ENCODE measurements at regions not wholly inside any gene's neighbourhood (a gene's known extent, or its start where the extent isn't known, plus 50 kb on each side); places are given as distances from the start of the nearest gene placed in this dataset.

DNA sequence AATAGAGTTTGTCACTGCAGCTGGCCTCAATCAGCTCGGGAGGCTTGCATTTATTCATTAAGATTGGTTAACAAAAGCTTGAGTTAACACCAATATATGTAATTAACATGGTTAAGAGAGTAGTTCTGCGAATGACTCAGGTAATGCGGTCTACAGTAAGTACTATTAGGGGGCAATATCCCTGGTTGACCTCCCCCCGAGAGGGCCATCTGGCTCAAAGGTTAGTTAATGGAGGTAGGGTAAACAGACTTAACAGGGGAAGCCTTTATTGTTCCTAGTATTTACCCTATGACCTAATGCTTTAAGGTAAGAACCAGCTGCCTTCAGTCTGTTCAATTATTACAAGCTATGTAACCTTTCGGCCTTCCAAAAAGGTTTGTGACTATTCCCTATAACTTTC, 403.3 kb upstream of the SGO1 start:
- Histone ChIP-seq H3K4me2 (ENCODE audit: insufficient read depth in 1 of 2, low read depth in 2 of 2, low read length in 2 of 2) (no peak overlapping the region), H3K27me3 (replicated peaks in 1 of 4; ENCODE audit: control insufficient read depth in 3 of 4, extremely low read depth in 1 of 4, insufficient read depth in 3 of 4, low read length in 3 of 4) (peaks cover 0 to 1% (median 0%) of the 10 kb centered on the region in 4 experiments; a peak in 1 of 7 replicates), H2BK20ac (ENCODE audit: low read length) (no peak overlapping the region), H2AK5ac (ENCODE audit: low read depth, low read length) (no peak overlapping the region), H2BK5ac (ENCODE audit: low read depth, low read length) (no peak overlapping the region), H3K36me3 (ENCODE audit: control insufficient read depth in 2 of 4, insufficient read depth in 4 of 4, low read length in 3 of 4) (no peaks in the 10 kb centered on the region), H3K9ac (replicated peaks in 1 of 4; ENCODE audit: extremely low read depth in 1 of 4, low read depth in 3 of 4, low read length in 3 of 4) (no peak overlapping the region), H4K91ac (replicated peaks; ENCODE audit: insufficient read length, low read length) (no peak overlapping the region), H4K5ac (ENCODE audit: insufficient read length, low read depth, low read length) (no peak overlapping the region), H3K23ac (ENCODE audit: insufficient read length) (no peak overlapping the region), H2BK120ac (replicated peaks; ENCODE audit: low read depth, low read length) (no peak overlapping the region), H3K9me3 (ENCODE audit: insufficient read depth in 2 of 2, low read depth in 1 of 2, low read length in 1 of 2) (no peaks in the 10 kb centered on the region), H3K4me3 (ENCODE audit: extremely low read depth in 1 of 4, insufficient read depth in 2 of 4, low read depth in 3 of 4, low read length in 4 of 4) (no peak overlapping the region), H3K79me1 (ENCODE audit: low read depth, low read length) (no peaks in the 10 kb centered on the region), H4K20me1 (replicated peaks in 1 of 2; ENCODE audit: control insufficient read depth in 1 of 2, insufficient read depth in 2 of 2, low read length in 2 of 2) (no peaks in the 10 kb centered on the region), H3K4me1 (replicated peaks in 1 of 4; ENCODE audit: control insufficient read depth in 3 of 4, insufficient read depth in 4 of 4, low read length in 3 of 4) (no peaks in the 10 kb centered on the region), H4K8ac (ENCODE audit: extremely low read depth, insufficient read depth, low read length) (no peak overlapping the region), H3K27ac (ENCODE audit: low read depth, low read length) (no peak overlapping the region), H3K23me2 (ENCODE audit: low read depth, low read length) (no peaks in the 10 kb centered on the region), H2BK12ac (ENCODE audit: low read depth, low read length) (no peak overlapping the region), H3K14ac (ENCODE audit: insufficient read length) (no peak overlapping the region), H2BK15ac (ENCODE audit: low read length) (no peak overlapping the region), H3K4ac (replicated peaks; ENCODE audit: insufficient read length, low read depth, low read length) (no peak overlapping the region), H3K79me2 (ENCODE audit: control insufficient read depth in 1 of 2, insufficient read depth in 2 of 2, low read length in 2 of 2) (no peaks in the 10 kb centered on the region), H2AFZ (ENCODE audit: low read length) (no peak overlapping the region), H3K56ac (replicated peaks; ENCODE audit: insufficient read length, low read depth, low read length) (no peak overlapping the region), H3K18ac (ENCODE audit: extremely low read depth, low read length) (no peak overlapping the region)
- no peak for FAIRE-seq
- no peak for DNase-seq (ENCODE audit: low read depth in 1 of 2, low spot score in 2 of 2)
- ChIA-PET POLR2A (ENCODE audit: partially characterized antibody) (no interaction called here), CTCF (ENCODE audit: partially characterized antibody) (no interaction called here)
- TF ChIP-seq BRCA1 (IDR thresholded peaks at IDR 0.05; ENCODE audit: low read depth, low read length) (no peak), POLR2A (IDR thresholded peaks at IDR 0.05; ENCODE audit: control extremely low read depth in 1 of 2, low read depth in 2 of 2, low read length in 2 of 2) (no peak), EZH2 (IDR thresholded peaks at IDR 0.05; ENCODE audit: low read depth, low read length, severe bottlenecking) (no peak), TCF12 (IDR thresholded peaks at IDR 0.05; ENCODE audit: low read depth, low read length) (no peak), CHD2 (IDR thresholded peaks at IDR 0.05; ENCODE audit: low read length) (no peak), RXRA (IDR thresholded peaks at IDR 0.05; ENCODE audit: insufficient read depth, low read depth, low read length) (no peak), CEBPB (IDR thresholded peaks at IDR 0.05; ENCODE audit: low read depth, low read length) (no peak)
- TF ChIP-seq, protein P1, sequence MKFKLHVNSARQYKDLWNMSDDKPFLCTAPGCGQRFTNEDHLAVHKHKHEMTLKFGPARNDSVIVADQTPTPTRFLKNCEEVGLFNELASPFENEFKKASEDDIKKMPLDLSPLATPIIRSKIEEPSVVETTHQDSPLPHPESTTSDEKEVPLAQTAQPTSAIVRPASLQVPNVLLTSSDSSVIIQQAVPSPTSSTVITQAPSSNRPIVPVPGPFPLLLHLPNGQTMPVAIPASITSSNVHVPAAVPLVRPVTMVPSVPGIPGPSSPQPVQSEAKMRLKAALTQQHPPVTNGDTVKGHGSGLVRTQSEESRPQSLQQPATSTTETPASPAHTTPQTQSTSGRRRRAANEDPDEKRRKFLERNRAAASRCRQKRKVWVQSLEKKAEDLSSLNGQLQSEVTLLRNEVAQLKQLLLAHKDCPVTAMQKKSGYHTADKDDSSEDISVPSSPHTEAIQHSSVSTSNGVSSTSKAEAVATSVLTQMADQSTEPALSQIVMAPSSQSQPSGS (IDR thresholded peaks at IDR 0.05; ENCODE audit: low read length): no peak
- 90% methylated on average over 5 of the region's 5 CpGs; no CpG with 5 or more reads in 1 of the 2 experiments for WGBS, 2 experiments (ENCODE audit: extremely low coverage in 1 of 2, insufficient coverage in 1 of 2, insufficient read length in 1 of 2, insufficient replicate concordance in 2 of 2, low coverage in 1 of 2, low lambda C conversion rate in 2 of 2, missing lambda C conversion rate in 1 of 2)
